Glomerular visceral epithelial cell (primary cell): ENCODE measurements at regions not wholly inside any gene's neighbourhood (a gene's known extent, or its start where the extent isn't known, plus 50 kb on each side); places are given as distances from the start of the nearest gene placed in this dataset.

ENCODE experiments used
- DNase-seq: peaks from one replicate; pipeline ENCODE4 v3.0.0-alpha.2; 2016; ENCODE audit errors: extremely low spot score

DNA sequence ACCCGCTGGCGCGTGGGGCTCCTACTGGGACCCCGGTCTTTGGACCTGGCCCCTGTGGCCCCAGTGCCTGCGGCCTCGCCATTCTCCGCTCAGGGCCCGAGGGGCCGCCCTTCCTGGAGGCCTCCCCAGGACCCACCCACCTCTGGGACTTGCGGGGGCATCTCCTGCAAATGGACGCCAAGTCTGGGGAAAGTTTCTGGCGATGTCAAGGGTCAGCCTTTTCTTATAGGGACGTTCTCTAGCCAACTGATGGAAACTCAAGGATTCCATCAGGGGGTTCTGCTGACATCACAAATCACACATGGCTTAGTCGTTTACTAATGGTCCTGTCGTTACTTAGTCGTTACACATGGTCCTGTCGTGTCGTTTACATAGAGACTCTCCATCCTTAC lies 57.7 kb upstream of the RHOBTB1 start:
- DNase-seq, result no peak

- DNase-seq, result peak; percentile 64
Observed at GRCh38 chr10:61000769-61001730, 57.1 kb upstream of the RHOBTB1 start.

DNA sequence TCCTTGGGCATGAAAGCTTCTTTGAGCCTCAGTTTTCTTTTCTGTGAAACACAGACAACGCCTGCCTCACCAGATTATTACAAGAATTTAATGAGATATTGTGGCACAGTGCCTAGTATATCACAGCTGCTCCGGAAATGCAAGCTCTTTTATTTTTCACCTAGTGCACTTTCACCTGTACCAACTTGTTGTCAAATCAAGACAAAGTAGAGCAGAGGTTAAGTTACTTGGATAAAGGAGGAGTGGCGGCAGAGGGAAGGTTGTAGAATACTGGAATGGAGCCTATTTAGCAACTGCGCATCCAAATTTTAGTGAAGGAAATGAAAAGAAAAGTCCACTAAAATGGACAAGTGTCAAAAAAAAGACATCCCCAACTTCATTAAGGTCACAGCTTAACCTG lies 54.9 kb upstream of the RHOBTB1 start:
- no peak for DNase-seq

DNA sequence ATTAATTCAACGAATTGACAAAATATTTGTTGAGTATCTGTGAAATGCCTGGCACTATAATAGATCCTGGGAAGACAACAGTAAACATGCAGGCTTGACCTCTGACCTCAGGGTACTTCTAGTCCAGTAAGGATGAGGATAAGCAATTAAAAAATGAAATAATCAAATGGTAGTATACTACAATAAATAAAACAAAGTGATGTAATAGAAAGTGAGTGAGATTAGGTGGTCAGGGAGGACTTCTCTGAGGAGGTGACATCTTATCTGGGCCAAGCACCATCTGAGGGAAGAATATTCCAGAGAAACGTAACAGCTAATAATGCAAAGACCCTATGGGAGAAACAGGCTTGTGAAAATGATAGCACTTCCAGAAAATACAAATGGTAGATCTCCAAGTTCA lies 50.1 kb upstream of the RHOBTB1 start:
- DNase-seq, result no peak
